ENCODE measurements at regions not wholly inside any gene's neighbourhood (a gene's known extent, or its start where the extent isn't known, plus 50 kb on each side); places are given as distances from the start of the nearest gene placed in this dataset.

- WGBS, 2 donors (ENCODE audit: low coverage in 1 of 2) = 68 to 85% methylated on average over 7 of the region's 8 CpGs
- TF ChIP-seq POLR2A (IDR thresholded peaks at IDR 0.05) (no peak), POLR2AphosphoS5 (IDR thresholded peaks at IDR 0.05) (no peak), EP300 (IDR thresholded peaks at IDR 0.05) (no peak)
- TF ChIP-seq, protein P1, sequence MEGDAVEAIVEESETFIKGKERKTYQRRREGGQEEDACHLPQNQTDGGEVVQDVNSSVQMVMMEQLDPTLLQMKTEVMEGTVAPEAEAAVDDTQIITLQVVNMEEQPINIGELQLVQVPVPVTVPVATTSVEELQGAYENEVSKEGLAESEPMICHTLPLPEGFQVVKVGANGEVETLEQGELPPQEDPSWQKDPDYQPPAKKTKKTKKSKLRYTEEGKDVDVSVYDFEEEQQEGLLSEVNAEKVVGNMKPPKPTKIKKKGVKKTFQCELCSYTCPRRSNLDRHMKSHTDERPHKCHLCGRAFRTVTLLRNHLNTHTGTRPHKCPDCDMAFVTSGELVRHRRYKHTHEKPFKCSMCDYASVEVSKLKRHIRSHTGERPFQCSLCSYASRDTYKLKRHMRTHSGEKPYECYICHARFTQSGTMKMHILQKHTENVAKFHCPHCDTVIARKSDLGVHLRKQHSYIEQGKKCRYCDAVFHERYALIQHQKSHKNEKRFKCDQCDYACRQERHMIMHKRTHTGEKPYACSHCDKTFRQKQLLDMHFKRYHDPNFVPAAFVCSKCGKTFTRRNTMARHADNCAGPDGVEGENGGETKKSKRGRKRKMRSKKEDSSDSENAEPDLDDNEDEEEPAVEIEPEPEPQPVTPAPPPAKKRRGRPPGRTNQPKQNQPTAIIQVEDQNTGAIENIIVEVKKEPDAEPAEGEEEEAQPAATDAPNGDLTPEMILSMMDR (IDR thresholded peaks at IDR 0.05) = no peak
- Histone ChIP-seq H3K4me1 (peaks cover 0 to 9% (median 0%) of the 10 kb centered on the region in 3 donors), H3K36me3 (no peaks in the 10 kb centered on the region), H3K4me3 (no peak overlapping the region), H3K27me3 (no peaks in the 10 kb centered on the region), H3K9me3 (peaks cover 0 to 7% (median 0%) of the 10 kb centered on the region in 3 donors), H3K27ac (no peak overlapping the region)
- ATAC-seq = no peak
Observed at GRCh38 chr2:129753261-129753660, 226.2 kb upstream of the RAB6C start.

- no peaks in the 10 kb centered on the region for H3K27me3 ChIP-seq
- H3K36me3 ChIP-seq = no peaks in the 10 kb centered on the region
- peaks cover 0 to 7% (median 0%) of the 10 kb centered on the region in 3 donors for H3K9me3 ChIP-seq
- 93 to 95% methylated on average over 10 to 13 of the region's 14 CpGs for WGBS, 2 donors (ENCODE audit: low coverage in 1 of 2)
- TF ChIP-seq POLR2A (IDR thresholded peaks at IDR 0.05) (no peak), EP300 (IDR thresholded peaks at IDR 0.05) (no peak), POLR2AphosphoS5 (IDR thresholded peaks at IDR 0.05) (no peak)
- TF ChIP-seq, protein P1 (IDR thresholded peaks at IDR 0.05) = no peak
- H3K4me3 ChIP-seq = no peak overlapping the region
- ATAC-seq = no peak
- H3K27ac ChIP-seq = no peak overlapping the region
- peaks cover 0 to 19% (median 0%) of the 10 kb centered on the region in 3 donors for H3K4me1 ChIP-seq
Observed at GRCh38 chr2:129754421-129754820, 225.0 kb upstream of the RAB6C start.

- H3K4me3 ChIP-seq = no peak overlapping the region
- H3K36me3 ChIP-seq = no peaks in the 10 kb centered on the region
- TF ChIP-seq POLR2AphosphoS5 (IDR thresholded peaks at IDR 0.05) (no peak), POLR2A (IDR thresholded peaks at IDR 0.05) (no peak), EP300 (IDR thresholded peaks at IDR 0.05) (no peak)
- TF ChIP-seq, protein P1 (IDR thresholded peaks at IDR 0.05) = no peak
- 72 to 83% methylated on average over 3 to 5 of the region's 6 CpGs for WGBS, 2 donors (ENCODE audit: low coverage in 1 of 2)
- no peaks in the 10 kb centered on the region for H3K27me3 ChIP-seq
- ATAC-seq = no peak
- peaks cover 0 to 19% (median 0%) of the 10 kb centered on the region in 3 donors for H3K4me1 ChIP-seq
- H3K27ac ChIP-seq = no peak overlapping the region
- peaks cover 0 to 5% (median 0%) of the 10 kb centered on the region in 3 donors for H3K9me3 ChIP-seq
Observed at GRCh38 chr2:129754831-129755230, 224.6 kb upstream of the RAB6C start.

- H3K27me3 ChIP-seq = no peaks in the 10 kb centered on the region
- H3K9me3 ChIP-seq = no peaks in the 10 kb centered on the region
- WGBS, 2 donors (ENCODE audit: low coverage in 1 of 2) = 93 to 95% methylated on average over 5 to 7 of the region's 7 CpGs
- no peak for ATAC-seq
- no peaks in the 10 kb centered on the region for H3K36me3 ChIP-seq
- TF ChIP-seq EP300 (IDR thresholded peaks at IDR 0.05) (no peak), POLR2AphosphoS5 (IDR thresholded peaks at IDR 0.05) (no peak), POLR2A (IDR thresholded peaks at IDR 0.05) (no peak)
- TF ChIP-seq, protein P1 (IDR thresholded peaks at IDR 0.05) = no peak
- H3K4me3 ChIP-seq = no peak overlapping the region
- H3K4me1 ChIP-seq = peaks cover 0 to 19% (median 0%) of the 10 kb centered on the region in 3 donors
- H3K27ac ChIP-seq = no peak overlapping the region
Observed at GRCh38 chr2:129755786-129756185, 223.7 kb upstream of the RAB6C start.

GRCh38 chr2:129756276-129756675 lies 223.2 kb upstream of the RAB6C start:
- Histone ChIP-seq H3K36me3 (no peaks in the 10 kb centered on the region), H3K9me3 (no peaks in the 10 kb centered on the region), H3K27ac (no peak overlapping the region), H3K27me3 (no peaks in the 10 kb centered on the region), H3K4me1 (peaks cover 0 to 19% (median 0%) of the 10 kb centered on the region in 3 donors), H3K4me3 (no peak overlapping the region)
- TF ChIP-seq POLR2A (IDR thresholded peaks at IDR 0.05) (no peak), EP300 (IDR thresholded peaks at IDR 0.05) (no peak), POLR2AphosphoS5 (IDR thresholded peaks at IDR 0.05) (no peak)
- TF ChIP-seq, protein P1 (IDR thresholded peaks at IDR 0.05) = no peak
- WGBS, 2 donors (ENCODE audit: low coverage in 1 of 2) = 80 to 90% methylated on average over 4 to 7 of the region's 7 CpGs
- no peak for ATAC-seq

All from gastroesophageal sphincter (tissue), 4 donors.